Stimulated activated naive CD8-positive, alpha-beta T cell treated with anti-CD3 and anti-CD28 coated beads, Interleukin-15, amount 100 ng/mL, for 72 hours (primary cell): ENCODE measurements at regions not wholly inside any gene's neighbourhood (a gene's known extent, or its start where the extent isn't known, plus 50 kb on each side); places are given as distances from the start of the nearest gene placed in this dataset.

Source experiments
- ATAC-seq: fragments of 150-1000 bp; cut with Tn5 transposase; 2 replicates; pipeline ENCODE4 v1.10.0; 2021; ENCODE audit warnings: mild to moderate bottlenecking, moderate library complexity
- DNase-seq, 2 donors: peaks; one replicate each; pipeline ENCODE4 v3.0.0; 2021 to 2022
- H3K27ac Mint-ChIP-seq, 2 donors: one replicate each; pipeline ENCODE4 v1.8.0; 2022; ENCODE audit warnings: mild to moderate bottlenecking in 2 of 2, mixed read lengths in 2 of 2, moderate library complexity in 2 of 2
- H3K27me3 Mint-ChIP-seq: one replicate; pipeline ENCODE4 v1.8.0; 2022; ENCODE audit warnings: mixed read lengths
- H3K4me1 Mint-ChIP-seq: one replicate; pipeline ENCODE4 v1.8.0; 2022; ENCODE audit warnings: mild to moderate bottlenecking, mixed read lengths
- H3K4me3 Mint-ChIP-seq, 2 donors: one replicate each; pipeline ENCODE4 v1.8.0; 2022; ENCODE audit warnings: mild to moderate bottlenecking in 2 of 2, mixed read lengths in 2 of 2, moderate library complexity in 1 of 2
- H3K9me3 Mint-ChIP-seq, 2 donors: one replicate each; pipeline ENCODE4 v1.8.0; 2022; ENCODE audit warnings: mixed read lengths in 2 of 2

DNA sequence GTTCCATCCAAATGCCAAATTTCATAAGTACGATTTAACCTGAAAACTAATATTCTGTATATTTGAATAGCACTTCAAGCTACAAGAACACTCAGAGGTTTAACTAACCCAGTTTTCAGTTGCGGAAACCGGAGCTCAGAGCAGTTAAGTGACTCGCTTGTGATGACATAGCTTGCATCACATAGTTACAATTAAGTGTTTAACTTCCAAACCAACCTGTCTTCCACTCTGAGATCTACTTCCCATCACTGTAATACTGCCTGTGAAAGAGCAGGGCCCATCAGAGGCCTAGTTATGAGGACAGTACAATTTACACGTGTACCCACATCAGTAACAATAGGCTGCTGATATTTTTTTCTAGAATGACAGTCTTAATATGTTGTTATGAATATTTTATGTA, 120.3 kb downstream of the MAD2L1 start:
- Mint-ChIP-seq H3K4me1 (no peaks in the 10 kb centered on the region), H3K9me3 (no peaks in the 10 kb centered on the region), H3K4me3 (no peak overlapping the region), H3K27me3 (no peaks in the 10 kb centered on the region), H3K27ac (no peak overlapping the region)
- ATAC-seq (no peak), DNase-seq (no peak)

DNA sequence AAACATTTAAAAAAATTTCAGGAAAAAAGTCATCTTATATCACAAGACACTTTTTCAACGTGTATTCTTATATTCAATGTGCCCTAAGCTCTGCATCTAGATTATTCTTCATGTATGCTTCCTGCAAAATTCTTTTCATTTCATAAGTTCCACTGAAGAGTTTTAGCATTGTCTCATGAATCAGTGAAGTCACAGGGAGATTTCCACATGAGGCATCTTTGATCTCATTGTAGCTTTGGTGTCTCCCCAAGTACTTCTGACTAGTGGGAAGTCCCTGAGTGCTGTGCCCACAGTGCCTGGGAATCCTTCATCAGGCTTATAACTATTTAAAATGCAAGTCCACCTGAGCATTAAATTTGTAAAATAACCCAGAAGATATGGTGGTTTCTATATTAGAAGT, 123.8 kb downstream of the MAD2L1 start:
- no peak overlapping the region for H3K27ac Mint-ChIP-seq
- DNase-seq (no peak), ATAC-seq (no peak)
- H3K4me1 Mint-ChIP-seq, result no peaks in the 10 kb centered on the region
- H3K27me3 Mint-ChIP-seq, result no peaks in the 10 kb centered on the region
- no peaks in the 10 kb centered on the region for H3K9me3 Mint-ChIP-seq
- no peak overlapping the region for H3K4me3 Mint-ChIP-seq

DNA sequence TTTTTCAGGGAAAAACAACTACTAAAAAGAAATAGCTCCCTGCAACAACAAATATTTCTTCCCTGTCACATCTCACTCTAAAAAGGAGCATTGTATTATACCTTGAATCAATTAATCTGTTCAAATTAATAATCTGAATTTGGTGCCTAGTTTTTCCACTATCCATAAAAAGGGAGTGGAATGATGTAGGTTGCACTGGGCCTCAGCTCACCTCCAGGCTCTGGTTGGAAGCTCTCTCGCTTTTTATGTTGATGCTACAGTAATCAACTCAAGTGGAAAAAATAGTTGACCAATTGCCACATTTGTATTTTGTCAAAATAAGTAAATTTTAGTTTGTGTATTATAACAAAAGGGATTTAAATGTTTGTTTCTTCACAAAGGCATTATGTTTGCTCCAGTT, 126.1 kb downstream of the MAD2L1 start:
- Mint-ChIP-seq H3K27ac (no peak overlapping the region), H3K4me1 (no peaks in the 10 kb centered on the region)
- ATAC-seq, result no peak

DNA sequence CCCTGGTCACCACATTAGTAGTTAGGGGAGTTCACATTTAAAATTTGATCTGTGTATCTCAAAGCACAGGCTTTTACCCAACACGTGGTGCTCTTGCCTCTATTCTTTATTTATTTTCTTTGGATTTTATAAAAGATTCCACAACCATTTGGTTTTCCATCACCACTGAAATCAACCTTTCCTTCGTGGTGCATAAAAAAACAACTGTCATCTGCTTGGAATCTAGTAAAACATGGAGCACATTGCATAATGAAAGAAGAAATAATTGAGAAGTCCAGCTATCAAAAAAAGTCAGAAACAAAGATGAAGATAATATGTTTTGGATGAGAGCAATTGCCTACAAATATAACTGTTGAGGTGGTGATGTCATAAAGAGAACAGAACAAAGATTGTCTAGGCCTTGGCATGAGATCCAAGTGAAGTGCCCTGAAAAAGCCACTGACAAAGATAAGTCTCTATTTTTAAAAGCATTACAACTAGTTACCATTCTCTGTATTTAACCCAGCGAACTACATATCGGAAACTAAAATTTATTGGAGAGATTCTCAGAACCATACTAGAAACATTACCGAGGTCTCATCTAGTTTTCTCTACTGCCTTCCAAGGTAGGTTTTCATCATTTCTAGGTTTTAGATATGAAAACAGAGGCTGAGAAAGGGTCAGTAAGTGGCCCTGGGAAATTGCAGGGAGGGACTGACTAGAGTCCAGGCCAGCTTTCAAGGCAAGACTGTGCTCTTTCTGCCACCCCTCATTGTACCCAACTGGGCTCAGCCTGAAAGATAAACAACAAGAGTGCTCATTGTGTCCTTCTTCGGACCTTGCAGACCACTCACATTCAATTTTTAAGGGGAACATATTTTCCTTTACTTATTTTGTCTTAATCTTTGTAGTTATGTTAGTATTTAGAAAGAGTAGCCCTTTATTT, 127.3 kb downstream of the MAD2L1 start:
- DNase-seq, result no peak
- Mint-ChIP-seq H3K4me1 (no peaks in the 10 kb centered on the region), H3K27ac (no peak overlapping the region), H3K4me3 (no peak overlapping the region), H3K27me3 (peaks cover 11% of the 10 kb centered on the region), H3K9me3 (no peaks in the 10 kb centered on the region)
- ATAC-seq, result no peak

More for the DNA sequence above, 126.1 kb downstream of the MAD2L1 start:
- H3K4me3 Mint-ChIP-seq, result no peak overlapping the region
- no peaks in the 10 kb centered on the region for H3K9me3 Mint-ChIP-seq
- DNase-seq, result no peak
- H3K27me3 Mint-ChIP-seq, result peaks cover 11% of the 10 kb centered on the region

DNA sequence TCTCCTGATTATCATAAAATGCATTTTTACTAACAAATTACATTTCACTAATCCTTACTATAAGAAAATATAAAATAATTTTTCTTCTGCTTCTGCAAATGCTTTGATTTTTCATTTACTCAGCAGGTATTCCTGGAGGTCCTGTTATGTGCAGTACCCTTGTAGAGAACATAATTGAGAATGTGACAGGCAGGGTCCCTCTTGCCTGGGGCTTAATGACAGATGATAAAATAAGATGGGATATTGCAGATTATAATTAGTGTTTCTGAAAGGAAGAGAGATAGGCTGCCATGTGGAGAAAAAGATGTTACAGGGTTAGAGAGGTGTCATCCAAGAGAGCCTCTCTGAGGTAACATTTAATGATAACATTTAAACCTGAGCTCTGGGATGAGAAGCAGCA, 128.9 kb downstream of the MAD2L1 start:
- Mint-ChIP-seq H3K4me3 (no peak overlapping the region), H3K27ac (no peak overlapping the region), H3K27me3 (peaks cover 11% of the 10 kb centered on the region), H3K9me3 (no peaks in the 10 kb centered on the region), H3K4me1 (no peaks in the 10 kb centered on the region)
- DNase-seq, result no peak
- ATAC-seq, result no peak

DNA sequence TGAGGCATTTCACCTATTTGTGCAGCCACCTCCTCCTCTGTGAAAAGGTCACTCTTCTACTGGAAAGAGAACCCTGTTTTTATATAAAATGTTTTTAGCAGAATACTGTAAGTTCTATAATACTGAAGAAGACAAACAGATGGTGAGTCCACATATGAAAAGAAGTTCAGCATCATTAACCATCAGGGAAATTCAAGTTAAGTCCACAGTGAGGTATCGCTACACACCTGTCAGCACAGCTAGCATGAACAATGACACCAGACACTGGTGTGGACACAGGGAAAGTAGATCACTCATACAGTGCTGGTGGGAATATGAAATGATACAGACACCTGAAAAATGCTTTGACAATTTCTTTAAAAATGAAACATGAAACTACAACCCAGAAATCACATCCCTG, 133.0 kb downstream of the MAD2L1 start:
- ATAC-seq (no peak), DNase-seq (no peak)
- H3K27me3 Mint-ChIP-seq, result peaks cover 11% of the 10 kb centered on the region
- no peaks in the 10 kb centered on the region for H3K4me1 Mint-ChIP-seq
- H3K9me3 Mint-ChIP-seq, result no peaks in the 10 kb centered on the region
- H3K27ac Mint-ChIP-seq, result no peak overlapping the region
- H3K4me3 Mint-ChIP-seq, result no peak overlapping the region

DNA sequence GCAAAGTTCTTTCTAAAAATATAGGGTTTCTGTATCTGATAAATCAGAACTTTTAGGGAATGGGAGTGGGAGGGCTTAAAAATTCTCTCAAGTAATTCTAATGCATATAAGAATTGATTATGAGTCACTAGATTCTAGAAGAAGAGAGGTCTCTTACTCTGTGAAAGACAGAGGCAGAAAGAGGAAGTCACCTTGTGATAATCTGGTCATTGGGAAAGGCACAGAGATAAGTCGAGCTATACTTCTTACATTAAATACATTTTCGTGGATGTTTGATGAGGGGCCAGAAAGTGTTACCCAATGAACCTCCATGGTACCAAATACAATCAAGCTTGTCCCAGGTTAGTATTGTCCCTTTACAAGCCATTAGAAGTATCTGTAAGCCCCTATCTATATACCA, 134.4 kb downstream of the MAD2L1 start:
- Mint-ChIP-seq H3K27me3 (peaks cover 11% of the 10 kb centered on the region), H3K4me3 (no peak overlapping the region), H3K4me1 (no peaks in the 10 kb centered on the region), H3K9me3 (no peaks in the 10 kb centered on the region), H3K27ac (no peak overlapping the region)
- ATAC-seq, result no peak
- no peak for DNase-seq

DNA sequence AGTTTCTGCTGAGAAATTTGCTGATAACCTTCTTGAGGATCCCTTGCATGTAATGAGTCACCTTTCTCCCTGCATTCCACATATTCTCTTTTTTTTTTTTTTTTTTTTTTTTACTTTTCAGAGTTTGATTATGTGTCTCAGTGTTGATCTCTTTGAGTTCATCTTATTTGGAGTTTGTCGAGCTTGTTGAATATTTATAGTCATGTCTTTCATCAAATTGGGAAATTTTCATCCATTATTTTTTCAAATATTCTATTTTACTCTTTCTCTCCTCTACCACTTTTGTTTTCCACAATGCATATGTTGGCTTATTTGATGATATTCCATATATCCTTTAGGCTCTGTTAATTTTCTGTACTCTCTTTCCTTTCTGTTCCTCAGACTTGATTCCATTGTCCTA, 136.1 kb downstream of the MAD2L1 start:
- no peaks in the 10 kb centered on the region for H3K4me1 Mint-ChIP-seq
- no peak for ATAC-seq
- no peak for DNase-seq
- H3K4me3 Mint-ChIP-seq, result no peak overlapping the region
- no peaks in the 10 kb centered on the region for H3K9me3 Mint-ChIP-seq
- no peak overlapping the region for H3K27ac Mint-ChIP-seq
- no peaks in the 10 kb centered on the region for H3K27me3 Mint-ChIP-seq

DNA sequence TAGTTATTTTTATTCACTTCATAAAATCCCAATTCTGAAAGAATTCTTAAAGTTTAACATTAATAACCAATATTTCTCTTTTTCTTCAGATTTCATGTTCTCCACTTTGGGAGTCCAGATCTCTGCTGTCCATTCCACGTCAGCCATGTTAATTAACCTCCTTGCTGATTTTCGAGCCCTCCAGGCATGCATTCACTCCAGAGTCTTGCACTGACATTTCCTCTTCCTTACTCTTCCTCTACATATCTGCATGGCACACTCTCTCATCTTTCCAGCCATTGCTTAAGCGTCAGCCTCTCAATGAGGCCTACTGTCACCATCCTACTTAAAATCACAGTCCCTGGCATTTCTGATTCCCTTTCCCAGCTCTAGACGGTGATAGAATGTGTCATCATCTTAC, 144.8 kb downstream of the MAD2L1 start:
- Mint-ChIP-seq H3K4me1 (no peaks in the 10 kb centered on the region), H3K27me3 (no peaks in the 10 kb centered on the region), H3K9me3 (no peaks in the 10 kb centered on the region), H3K27ac (no peak overlapping the region), H3K4me3 (no peak overlapping the region)
- ATAC-seq (no peak), DNase-seq (no peak)

DNA sequence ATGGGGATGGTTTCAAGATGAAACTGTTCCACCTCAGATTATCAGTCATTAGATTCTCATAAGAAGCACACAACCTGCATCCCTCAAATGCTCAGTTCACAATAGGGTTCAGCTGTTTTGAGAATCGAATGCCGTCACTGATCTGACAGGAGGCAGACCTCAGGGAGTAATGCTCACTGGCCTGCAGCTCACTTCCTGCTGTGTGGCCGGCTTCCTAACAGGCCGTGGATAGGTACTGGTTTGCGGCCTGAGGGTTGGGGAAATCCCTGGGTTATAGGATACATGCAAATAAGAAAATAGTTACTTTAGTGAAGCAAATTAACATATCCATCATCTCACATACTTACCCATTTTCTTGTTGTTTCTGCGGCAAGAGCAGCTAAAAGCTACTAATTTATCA, 160.4 kb downstream of the MAD2L1 start:
- no peaks in the 10 kb centered on the region for H3K27me3 Mint-ChIP-seq
- H3K4me3 Mint-ChIP-seq, result no peak overlapping the region
- H3K27ac Mint-ChIP-seq, result no peak overlapping the region
- H3K9me3 Mint-ChIP-seq, result peaks cover 6 to 20% of the 10 kb centered on the region in 2 donors
- no peaks in the 10 kb centered on the region for H3K4me1 Mint-ChIP-seq
- DNase-seq, result no peak
- no peak for ATAC-seq

DNA sequence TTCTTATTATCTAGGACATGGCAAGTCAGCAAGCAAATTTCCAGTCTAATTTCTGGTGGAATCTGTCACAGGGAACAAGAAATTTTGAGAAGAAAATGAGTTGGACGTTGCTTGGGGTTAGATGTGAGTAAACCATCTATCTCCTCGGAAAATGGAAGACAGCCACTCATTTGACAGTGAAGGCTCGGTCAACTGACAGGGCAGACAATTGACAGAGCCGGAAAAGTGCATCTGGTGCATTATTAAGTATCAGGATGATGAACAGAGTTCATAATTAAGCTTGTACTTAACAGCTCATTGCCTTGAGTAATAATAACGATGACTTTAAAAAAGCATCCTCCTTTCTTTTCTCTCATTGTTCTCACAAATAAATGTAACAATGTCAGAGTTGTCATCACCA, 168.4 kb downstream of the MAD2L1 start:
- Mint-ChIP-seq H3K9me3 (no peaks in the 10 kb centered on the region), H3K4me3 (no peak overlapping the region), H3K27me3 (no peaks in the 10 kb centered on the region), H3K27ac (no peak overlapping the region), H3K4me1 (no peaks in the 10 kb centered on the region)
- ATAC-seq (no peak), DNase-seq (no peak)

DNA sequence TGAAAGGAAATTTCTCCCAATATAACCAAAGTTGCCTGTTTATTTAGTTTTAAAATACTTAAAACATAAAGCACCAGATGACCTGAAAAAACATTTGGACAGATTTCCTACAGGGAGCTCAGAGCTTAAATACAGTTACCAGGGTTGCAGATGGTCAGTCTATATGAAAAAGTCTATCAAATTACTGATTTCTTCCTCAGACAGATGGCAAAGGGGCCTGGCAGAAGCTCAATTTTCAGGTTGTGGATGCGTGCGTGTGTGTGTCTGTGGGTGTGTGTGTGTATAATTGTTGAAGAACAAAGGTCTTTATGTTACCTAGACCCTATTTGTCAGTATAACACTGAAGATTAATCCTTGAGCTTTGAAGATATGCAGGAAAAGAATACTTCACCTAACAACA, 169.4 kb downstream of the MAD2L1 start:
- Mint-ChIP-seq H3K27ac (no peak overlapping the region), H3K27me3 (no peaks in the 10 kb centered on the region), H3K4me3 (no peak overlapping the region), H3K9me3 (no peaks in the 10 kb centered on the region), H3K4me1 (no peaks in the 10 kb centered on the region)
- ATAC-seq (no peak), DNase-seq (no peak)

DNA sequence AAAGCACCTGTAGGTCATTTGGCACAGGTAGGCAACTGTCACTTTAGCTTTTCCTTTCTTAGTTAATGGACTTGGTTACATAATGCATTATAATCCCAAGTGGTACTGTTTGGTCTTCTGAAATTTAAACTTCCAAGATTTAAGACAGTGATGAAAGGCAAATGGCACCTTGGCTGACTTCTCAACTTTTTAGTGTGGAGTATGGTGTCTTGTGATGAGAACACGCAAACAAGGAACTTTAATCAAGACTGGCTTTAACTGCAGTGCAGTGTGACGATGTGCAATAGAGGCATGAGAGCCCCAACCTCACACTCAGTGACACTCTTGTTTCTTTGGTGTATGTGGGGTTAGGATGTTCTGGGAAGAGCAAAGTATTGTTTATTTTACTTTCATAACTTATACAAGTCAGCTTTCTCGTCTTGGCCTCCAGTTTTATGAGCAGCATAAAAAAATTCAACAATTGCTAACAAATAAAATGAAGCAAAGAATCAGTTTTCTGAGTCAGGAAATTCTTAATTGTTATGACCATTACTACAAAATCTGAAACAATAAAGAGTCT, 171.9 kb downstream of the MAD2L1 start:
- DNase-seq (no peak), ATAC-seq (no peak)
- no peak overlapping the region for H3K27ac Mint-ChIP-seq
- H3K9me3 Mint-ChIP-seq, result no peaks in the 10 kb centered on the region
- H3K4me1 Mint-ChIP-seq, result no peaks in the 10 kb centered on the region
- no peaks in the 10 kb centered on the region for H3K27me3 Mint-ChIP-seq
- no peak overlapping the region for H3K4me3 Mint-ChIP-seq

DNA sequence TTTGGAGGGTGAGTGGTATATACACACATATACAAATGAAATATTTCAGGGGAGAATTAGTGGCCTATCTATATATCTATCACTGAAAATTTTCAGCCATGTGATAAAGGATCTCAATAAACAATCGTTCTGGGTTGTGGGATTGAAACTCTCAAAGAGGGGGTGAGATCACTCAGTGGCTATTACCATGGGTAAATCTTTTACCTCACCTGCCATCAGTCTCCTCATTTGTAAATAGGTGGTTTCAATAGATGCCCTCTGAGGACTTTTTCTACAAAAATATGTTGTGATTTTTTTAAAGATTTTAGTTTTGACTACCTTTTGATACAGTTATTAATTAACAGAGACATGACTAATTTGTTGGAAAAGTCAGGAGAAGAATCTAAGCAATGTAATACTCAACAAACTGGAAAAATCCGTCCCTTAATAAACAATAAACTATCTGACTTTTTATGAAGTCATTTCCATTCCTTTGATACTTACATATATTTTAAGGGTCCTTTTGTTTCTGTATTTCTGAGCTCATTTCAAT, 192.8 kb downstream of the MAD2L1 start:
- no peaks in the 10 kb centered on the region for H3K4me1 Mint-ChIP-seq
- peaks cover 5 to 8% of the 10 kb centered on the region in 2 donors for H3K9me3 Mint-ChIP-seq
- DNase-seq, result no peak
- no peak overlapping the region for H3K27ac Mint-ChIP-seq
- no peak for ATAC-seq
- H3K27me3 Mint-ChIP-seq, result no peaks in the 10 kb centered on the region
- H3K4me3 Mint-ChIP-seq, result no peak overlapping the region

DNA sequence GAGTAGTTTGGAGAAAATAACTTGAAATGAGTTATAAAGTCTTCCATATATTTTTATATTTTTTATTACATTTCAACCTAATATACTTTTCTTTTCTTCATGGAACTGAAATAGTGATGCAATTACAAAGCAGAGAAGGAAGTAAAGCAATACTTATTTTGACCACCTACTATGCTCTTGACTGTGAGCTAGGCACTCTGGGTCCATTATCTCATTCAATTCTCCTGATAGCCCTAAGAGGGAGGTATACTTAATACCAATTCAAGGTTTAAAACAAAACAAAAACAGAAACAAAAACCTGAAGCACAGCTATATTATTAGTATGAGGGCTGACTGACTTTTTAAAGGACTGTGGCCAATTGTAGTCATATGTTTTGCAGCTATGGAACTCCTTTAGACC, 193.5 kb downstream of the MAD2L1 start:
- DNase-seq, result no peak
- no peak overlapping the region for H3K4me3 Mint-ChIP-seq
- ATAC-seq, result no peak
- H3K27ac Mint-ChIP-seq, result no peak overlapping the region
- H3K9me3 Mint-ChIP-seq, result peaks cover under 1 to 1% of the 10 kb centered on the region in 2 donors
- H3K4me1 Mint-ChIP-seq, result no peaks in the 10 kb centered on the region
- H3K27me3 Mint-ChIP-seq, result no peaks in the 10 kb centered on the region

DNA sequence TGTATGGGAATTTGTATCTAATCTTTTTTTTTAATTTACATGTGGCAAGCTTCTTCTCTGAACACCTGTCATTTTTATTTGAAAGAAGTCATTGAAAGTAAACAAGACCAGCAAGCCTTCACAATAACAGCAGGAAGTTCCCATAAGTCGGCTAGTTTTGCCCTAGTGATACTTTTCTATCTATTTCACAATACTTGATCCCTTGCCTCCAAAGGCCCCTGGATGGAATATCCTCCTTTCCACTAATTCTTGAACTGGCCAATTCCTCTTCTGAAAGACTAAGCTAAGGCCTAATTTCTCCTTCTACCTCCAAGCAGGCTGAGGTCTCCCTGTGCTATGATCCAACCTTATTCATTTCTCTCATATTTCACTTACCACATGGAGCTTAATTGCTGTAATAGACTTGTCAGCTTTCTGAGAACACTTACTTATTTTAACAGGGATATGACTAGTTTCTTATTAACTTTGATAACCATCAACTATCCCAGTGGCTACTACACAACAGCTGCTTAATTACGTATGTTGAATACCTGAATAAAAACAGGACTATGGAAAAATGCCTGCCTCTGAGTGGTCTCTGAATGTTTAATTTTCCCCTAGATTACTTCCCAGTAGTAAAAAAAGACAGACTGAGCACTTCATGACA, 194.2 kb downstream of the MAD2L1 start:
- Mint-ChIP-seq H3K27me3 (no peaks in the 10 kb centered on the region), H3K27ac (peak overlapping the region in 1 of 2 donors; percentile 27), H3K4me3 (no peak overlapping the region), H3K4me1 (no peaks in the 10 kb centered on the region), H3K9me3 (no peaks in the 10 kb centered on the region)
- ATAC-seq, result no peak
- DNase-seq, result no peak
